HG03460 (cell line): ENCODE measurements at regions not wholly inside any gene's neighbourhood (a gene's known extent, or its start where the extent isn't known, plus 50 kb on each side); places are given as distances from the start of the nearest gene placed in this dataset.
A peak's percentile ranks its signal among the peaks of the same experiment; 100 is the strongest.
"Not testable (repeated sequence)": the region's sequence is repeated elsewhere in the genome, so short reads cannot be mapped to it uniquely, and the experiment has no call there.

Experiments
- ATAC-seq: cut with Tn5 transposase; IDR thresholded peaks from one replicate; pipeline ENCODE4 v1.9.1; 2021; ENCODE audit not compliant: unreplicated experiment

DNA sequence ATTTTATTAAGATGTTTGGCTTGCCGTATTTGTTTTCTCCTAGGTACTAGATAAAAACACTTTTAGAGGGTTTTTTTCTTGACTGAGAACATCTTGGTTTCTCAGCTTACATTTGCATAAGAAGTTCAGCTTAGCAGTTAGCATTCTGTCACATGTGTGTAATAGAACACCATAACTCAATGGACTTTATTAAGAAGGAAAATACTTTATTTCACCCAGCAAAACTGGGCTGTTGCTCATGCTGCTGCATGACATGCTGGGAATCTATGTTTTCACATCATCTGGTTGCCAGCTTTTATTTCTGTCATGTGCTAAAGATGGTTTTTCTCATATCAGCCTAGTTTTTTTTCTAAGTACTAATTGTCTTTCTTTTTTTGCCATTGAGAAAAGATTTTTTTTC lies 144.6 kb downstream of the UTRN start:
- no peak for ATAC-seq

DNA sequence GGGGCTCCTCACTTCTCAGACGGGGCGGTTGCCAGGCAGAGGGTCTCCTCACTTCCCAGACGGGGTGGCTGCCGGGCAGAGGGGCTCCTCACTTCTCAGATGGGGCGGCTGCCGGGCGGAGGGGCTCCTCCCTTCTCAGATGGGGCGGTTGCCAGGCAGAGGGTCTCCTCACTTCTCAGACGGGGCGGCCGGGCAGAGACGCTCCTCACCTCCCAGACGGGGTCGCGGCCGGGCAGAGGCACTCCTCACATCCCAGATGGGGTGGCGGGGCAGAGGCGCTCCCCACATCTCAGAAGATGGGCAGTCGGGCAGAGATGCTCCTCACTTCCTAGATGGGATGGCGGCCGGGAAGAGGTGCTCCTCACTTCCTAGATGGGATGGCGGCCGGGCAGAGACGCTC lies 148.3 kb downstream of the UTRN start:
- not testable (repeated sequence) for ATAC-seq

DNA sequence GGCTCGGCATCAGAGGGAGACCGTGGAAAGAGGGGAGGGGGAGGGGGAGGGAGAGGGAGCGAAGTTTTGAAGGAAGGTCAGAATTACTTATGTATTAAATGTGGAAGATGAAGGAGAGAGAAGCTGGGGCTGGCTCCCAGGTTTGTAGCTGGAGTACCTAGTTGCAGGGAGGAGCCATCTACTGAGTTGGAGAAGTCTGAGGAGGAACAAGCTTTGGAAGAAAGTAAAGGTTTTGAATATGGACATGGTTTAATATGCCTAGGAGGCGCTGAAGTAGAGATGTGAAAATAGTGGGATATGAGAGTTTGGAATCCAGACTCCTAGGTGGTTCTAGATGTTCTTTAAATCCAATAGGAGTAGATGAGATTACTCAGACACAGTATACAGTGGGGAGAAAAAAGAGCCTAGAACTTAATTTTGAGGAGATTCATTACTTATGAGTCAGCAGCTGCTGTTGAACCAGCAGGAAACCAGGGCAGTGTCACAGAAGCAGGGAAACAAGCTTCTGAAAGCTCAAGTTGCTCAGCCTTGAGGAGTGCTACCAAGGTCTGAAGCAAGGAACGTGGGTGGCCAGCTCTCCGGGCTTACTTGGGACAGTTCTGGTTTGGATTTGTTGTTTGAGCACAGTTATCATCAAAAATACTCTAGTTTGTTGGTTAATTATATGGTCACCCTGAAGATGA lies 149.3 kb downstream of the UTRN start:
- no peak for ATAC-seq

DNA sequence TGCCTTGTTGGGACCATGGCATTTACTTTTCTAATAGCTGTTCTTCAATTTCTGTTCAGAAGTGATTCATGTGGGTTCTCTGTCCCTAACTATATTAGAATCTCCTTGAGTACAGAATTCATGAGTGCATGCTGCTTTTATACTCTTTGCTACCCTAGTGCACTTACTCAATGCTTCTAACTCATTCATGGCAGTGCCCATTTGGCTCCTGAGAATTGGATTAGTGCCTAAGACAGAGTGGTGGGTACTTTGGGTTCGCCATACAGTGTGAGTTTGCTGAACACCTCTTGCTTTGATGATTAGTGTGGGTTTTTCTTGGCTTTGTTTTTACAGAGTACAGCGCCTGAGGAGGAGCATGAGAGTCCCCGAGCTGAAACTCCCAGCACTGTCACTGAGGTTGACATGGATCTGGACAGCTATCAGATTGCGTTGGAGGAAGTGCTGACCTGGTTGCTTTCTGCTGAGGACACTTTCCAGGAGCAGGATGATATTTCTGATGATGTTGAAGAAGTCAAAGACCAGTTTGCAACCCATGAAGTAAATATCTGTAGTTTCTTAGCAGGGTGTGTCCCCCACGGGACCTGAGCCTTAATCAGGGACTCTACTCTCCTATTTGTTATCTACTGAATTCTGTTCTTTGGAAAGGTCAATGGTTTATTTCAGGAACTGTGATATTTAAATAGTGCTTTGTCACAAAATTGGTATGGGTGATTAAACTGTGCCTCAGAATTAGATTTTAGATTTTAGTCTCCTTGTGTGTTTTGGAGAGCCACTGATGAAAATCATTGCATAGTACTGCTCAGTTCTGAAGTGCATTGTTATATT lies 150.7 kb downstream of the UTRN start:
- no peak for ATAC-seq

DNA sequence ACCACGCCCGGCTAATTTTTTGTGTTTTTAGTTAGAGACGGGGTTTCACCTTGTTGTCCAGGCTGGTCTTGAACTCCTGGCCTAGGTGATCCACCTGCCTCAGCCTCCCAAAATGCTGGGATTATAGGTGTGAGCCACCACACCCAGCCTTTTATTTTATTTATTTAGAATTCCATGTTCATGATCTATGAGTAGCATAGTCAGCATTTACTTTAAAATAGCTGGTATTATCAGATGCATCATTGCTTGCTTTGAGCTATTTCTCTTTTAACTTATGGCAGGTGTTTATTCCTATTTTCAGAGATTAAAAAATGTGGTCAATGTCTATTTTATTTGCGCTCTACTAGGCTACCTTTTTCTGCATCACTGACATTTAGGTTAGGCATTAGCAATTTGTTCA lies 152.0 kb downstream of the UTRN start:
- no peak for ATAC-seq

DNA sequence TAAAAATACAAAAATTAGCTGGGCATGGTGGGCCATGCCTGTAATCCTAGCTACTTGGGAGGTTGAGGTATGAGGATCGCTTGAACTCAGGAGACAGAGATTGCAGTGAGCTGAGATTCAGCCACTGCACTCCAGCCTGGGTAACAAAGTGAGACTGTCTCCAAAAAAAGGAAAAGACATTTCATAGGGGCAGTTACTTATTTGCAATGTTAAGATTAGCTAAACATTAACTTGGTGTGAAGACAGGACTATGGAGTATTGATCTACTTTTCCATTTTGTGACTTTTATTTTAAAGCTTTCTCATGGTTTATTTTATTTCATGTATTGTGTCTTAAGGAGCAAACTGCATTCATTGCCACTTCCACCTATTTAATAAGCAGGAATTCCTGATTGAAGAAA lies 153.0 kb downstream of the UTRN start:
- no peak for ATAC-seq

DNA sequence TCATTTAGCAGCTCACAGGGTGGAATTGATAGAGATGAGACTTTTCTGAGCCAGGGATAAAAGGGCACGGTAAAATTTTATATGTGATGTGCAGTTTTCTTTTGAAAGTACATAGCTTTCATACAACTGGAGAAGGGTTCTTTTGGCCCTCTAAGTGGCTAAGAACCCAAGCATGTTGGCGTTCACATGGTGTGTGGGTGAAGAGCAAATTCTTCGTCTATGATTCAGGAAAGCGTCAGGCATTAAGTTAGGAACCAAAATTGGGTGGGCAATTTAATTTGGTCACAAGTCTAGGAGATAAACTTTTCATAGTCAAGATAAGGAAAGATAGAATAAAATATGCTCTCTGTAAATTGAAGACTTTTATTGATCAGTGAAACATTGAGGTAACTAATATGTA lies 153.9 kb downstream of the UTRN start:
- ATAC-seq: no peak

DNA sequence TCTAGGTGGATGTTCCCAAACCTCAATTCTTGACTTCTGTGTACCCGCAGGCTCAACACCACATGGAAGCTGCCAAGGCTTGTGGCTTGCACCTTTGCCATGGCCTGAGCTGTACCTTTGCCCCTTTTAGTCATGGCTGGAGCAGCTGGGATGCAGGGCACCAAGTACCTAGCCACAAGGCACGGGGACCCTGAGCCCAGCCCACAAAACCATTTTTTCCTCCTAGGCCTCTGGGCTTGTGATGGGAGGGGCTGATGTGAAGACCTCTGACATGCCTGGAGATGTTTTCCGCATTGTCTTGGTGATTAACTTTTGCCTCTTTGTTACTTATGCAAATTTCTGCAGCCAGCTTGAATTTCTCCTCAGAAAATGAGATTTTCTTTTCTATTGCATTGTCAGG lies 156.7 kb downstream of the UTRN start:
- ATAC-seq: not testable (repeated sequence)

DNA sequence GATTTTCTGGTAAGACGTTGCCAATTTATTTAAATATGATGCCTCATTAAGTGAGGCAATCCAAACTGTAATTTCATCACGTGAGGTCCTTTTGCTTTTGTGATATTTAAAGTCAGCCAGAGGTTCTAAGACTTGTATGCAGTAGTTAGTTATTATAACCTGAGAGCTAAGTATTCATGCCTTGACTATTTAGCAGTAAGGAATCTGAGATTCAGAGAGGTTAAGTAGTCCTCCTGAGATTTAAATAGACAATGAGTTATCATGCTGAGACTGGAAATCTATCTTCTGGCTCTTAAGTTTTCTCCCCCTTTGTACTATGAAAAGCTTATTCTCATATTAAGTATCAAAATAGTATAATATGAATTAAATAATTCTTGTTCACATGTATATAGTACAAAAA lies 158.0 kb downstream of the UTRN start:
- ATAC-seq: no peak

DNA sequence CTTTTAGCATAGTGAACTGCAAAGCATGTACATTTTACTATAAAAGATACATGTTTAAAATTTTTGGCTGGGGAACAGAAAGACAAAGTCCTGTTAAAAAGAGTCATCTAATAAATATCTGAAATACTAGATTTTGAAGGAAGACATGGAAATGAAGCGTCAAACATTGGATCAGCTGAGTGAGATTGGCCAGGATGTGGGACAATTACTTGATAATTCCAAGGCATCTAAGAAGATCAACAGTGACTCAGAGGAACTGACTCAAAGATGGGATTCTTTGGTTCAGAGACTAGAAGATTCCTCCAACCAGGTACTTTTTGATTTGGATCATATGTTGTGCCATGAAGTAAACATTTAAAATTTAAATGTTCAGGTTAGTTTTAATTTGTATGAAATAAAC lies 162.3 kb downstream of the UTRN start:
- no peak for ATAC-seq

DNA sequence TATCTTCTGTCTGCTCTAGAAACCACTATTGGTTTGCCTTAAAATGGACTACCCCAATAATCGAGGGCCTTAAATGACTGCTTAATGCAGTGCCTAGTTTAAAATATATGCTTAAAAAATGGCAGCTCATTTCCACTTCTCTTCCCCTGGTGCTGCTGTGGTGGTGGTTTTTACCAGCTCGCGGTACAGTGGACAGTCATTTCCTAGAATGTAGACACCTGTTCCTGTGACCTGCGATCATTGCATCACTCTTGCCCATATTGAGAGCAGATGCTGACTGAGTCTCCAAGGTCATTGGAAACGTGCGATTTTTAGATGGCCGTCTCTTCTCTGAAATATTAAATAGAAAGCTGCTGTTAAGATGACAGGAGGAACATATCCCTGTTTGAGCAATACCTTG lies 164.1 kb downstream of the UTRN start:
- no peak for ATAC-seq

DNA sequence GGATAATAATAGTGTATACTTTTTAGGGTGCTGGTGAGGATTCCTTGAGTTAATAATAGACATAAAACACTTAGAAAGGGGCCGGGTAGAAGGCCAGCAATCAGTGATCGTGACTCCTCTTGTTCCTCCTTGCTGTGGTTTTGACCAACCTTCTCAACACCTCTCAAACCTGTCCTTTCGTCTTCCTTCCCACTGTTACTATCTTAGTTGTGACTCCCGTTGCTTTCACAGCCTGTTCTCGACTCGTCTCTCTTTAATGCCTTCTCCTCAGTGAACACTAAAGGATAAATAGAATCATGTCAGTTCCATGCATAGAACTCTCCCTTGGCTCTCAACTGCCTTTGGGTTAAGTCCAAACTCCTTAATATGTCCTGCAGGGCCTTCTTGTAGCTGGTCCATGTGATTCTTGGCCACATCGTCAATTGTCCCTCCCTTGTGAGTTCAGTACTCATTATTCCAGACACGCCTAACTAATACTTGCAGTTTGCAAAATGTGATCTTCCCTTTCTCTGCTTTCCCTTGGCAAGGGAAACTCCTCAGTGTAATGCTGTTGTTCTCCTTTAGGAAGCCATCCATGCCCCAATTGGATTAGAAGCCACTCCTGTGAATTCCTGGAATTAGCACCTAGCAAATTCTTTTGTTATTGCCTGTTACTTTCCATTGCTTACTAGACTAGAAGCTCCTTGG lies 164.9 kb downstream of the UTRN start:
- ATAC-seq: no peak

DNA sequence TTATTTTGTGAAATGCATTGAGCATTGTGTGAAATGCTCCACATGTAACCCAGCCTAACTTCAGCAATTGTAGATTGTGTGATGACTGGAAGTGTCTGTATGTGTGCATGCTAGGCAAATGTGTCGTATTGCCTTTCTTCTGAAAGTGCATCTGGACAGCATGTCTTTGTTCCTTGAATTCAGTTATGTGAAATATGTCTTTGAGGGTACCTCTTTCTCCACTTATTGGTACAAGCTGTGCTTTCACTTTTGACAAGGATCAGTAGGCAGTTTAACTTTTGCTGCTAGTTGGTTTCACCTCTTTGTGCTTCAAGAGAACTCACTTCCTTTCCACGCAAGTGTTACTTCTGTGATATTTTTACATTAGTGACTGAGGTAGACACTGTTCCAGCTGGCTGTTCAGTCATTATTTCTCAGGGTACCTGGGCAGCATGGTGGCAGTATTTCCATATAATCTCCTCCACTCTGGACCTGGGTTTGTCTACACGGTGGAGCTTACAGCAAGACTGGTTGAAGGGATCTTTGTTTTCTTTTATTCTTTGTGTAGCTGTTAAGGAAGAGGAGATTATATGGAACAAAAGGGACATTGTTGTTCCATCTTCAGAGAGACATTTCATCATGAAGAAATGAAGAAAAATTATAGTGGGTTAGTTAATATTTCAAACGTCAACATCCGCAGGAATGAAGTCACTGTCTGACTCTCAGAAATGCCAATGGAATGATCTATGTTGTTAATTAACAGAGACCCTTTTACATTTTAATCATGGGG lies 175.4 kb downstream of the UTRN start:
- peak; percentile 98 for ATAC-seq

DNA sequence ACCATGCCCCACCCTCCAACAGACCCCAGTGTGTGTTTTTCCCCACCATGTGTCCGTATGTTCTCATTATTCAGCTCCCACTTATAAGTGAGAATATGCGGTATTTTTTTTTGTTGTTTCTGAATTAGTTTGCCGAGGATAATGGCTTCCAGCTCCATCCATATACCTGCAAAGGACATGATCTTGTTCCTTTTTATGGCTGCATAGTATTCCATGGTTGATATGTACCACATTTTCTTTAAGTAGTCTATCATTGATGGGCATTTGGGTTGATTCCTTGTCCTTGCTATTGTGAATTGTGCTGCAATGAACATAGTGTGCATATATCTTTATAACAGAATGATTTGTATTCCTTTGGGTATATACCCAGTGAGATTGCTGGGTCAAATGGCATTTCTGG lies 176.9 kb downstream of the UTRN start:
- no peak for ATAC-seq

DNA sequence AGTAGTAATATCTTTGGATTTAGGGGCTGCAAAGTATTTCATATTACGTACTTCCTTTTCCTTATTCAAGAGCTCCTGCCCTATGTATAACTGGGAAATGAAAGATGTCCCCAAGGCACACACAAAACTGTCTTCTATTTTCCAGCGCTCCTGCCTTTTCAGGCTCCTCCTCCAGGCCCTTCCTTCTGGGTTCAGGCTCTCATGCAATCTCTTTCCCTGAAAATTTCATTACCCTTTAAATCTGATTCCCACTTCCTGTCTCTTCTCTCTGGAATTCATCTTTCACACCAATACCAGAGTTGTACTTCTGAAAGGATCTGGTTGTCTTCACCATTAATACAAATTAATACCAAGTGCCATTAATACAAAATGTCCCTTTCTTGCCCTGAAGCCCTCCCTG lies 181.6 kb downstream of the UTRN start:
- no peak for ATAC-seq

DNA sequence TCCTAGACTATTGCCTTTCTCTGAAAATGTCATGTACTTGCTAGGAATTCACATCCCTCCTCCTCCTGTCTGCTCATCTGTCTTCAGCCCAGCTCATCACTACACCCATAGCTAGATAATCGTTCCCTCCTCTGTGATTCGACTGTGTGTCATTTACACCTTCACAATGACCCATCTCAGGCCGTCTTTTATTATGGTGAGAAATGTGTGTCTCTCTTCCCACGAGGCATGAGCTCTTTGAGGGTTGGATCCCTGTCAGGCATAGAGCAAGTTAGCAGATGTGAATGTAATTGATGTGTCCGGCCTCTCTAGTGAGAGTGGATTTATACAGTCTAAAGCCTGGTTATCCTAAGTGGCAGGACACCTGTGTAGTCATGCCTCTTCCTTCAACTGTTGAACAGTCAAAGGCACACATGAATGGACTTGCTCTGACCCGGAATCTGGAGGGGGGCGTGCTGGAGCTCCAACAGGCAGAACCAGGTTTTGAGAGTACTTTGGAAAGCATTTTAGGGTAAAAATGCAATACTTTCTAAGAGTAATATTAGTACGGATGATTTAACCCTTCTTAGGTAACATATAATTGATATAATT lies 182.1 kb downstream of the UTRN start:
- ATAC-seq: no peak

DNA sequence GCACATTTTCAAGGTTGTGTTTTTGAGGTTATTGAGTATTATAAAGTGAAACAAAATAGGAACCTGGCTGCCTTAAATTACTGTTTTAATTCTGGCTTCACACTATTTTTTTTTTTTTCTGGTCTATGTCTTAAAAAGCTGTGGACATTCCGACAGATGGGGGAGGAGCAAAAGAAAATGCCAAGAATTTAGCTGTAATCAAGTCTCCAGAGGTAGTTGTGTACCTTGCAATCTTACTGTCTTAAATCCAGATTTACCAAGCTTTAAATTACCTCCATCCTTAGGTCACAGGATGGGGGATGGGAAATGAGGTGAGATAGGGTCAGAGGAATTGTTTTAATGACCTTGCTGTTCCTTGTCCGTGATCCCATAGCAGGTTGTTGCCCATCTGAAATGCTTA lies 182.8 kb downstream of the UTRN start:
- no peak for ATAC-seq

DNA sequence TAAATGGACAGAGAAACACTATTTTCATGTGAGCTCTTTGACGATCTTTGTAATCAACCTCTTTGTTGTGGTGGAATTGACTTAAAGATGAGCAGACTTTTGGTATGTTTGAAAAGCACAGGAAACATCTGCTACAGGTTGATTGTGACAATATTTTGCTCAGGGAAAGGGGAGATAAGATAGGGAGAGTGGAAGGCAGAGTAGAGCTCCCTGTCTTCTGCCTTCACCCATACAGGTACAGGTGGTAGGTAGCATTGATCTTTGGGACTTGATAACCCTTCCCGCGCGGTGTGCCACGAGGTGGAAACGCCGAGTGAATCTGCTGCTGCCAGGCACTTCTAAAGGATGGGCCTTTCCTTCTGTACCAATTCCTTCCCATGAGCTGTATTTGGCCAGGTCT lies 183.6 kb downstream of the UTRN start:
- no peak for ATAC-seq

DNA sequence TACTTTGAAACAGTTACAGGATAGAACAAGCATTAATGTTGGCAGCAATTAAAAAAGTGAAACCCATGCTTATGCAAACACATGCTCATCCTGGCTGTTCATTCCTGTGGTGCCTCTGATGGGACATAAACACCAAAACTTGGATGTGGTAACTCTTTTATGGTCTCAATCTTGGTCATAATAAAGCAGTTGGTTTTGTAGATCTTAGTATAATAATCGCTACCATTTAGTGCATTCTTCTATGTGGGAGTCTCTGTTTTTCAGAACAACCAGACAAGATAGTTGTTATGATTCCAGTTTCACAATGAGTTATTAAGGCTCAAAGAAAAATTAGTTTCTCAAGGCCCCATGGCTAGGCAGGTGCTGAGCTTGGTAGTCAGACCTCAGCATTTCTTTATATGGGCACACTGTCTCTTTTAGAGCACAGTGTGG lies 184.0 kb downstream of the UTRN start:
- peak; percentile 73 for ATAC-seq

DNA sequence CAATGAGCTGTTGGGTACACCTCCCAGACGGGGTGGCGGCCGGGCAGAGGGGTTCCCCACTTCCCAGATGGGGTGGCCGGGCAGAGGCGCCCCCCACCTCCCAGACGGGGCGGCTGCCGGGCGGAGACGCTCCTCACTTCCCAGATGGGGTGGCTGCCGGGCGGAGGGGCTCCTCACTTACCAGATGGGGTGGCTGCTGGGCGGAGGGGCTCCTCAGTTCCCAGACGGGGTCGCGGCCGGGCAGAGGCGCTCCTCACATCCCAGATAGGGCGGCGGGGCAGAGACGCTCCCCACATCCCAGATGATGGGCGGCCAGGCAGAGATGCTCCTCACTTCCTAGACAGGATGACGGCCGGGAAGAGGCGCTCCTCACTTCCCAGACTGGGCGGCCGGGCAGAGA lies 185.1 kb downstream of the UTRN start:
- not testable (repeated sequence) for ATAC-seq

DNA sequence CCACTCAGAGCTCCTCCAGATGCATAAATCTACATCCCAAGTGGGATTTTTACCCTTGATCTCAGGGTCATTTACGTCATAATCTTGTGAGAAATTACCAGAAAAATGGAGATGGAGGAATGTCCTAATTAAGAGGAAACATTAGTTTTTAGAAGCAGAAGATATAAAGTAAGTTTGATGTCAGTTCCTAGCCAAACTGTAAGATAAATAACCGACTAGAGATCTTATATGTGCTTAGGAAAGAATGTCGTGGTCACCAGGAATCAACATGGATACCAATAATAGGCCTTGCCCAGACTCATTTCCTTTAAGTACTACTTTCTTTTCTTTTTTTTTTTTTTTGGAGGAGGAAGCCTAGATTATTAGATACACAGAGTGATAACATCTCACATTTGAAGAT lies 186.9 kb downstream of the UTRN start:
- ATAC-seq: no peak
